Endodermal cell (in vitro differentiated cells): ENCODE measurements at regions not wholly inside any gene's neighbourhood (a gene's known extent, or its start where the extent isn't known, plus 50 kb on each side); places are given as distances from the start of the nearest gene placed in this dataset.

Source experiments
- DNase-seq: peaks from one replicate; pipeline ENCODE4 v3.0.0-alpha.2; 2017
- H3K27ac ChIP-seq: 2 replicates; pipeline ENCODE4 v1.5.1; 2013; ENCODE audit warnings: mild to moderate bottlenecking, low read depth, low read length, moderate library complexity
- H3K27me3 ChIP-seq: 2 replicates; pipeline ENCODE4 v1.6.1; 2013; ENCODE audit warnings: mild to moderate bottlenecking, low read length, moderate library complexity; ENCODE audit not compliant: insufficient read depth, control insufficient read depth, poor library complexity, severe bottlenecking
- H3K36me3 ChIP-seq: 2 replicates; pipeline ENCODE4 v1.7.0; 2013; ENCODE audit warnings: mild to moderate bottlenecking, low read length, moderate library complexity; ENCODE audit not compliant: control insufficient read depth, insufficient read depth
- H3K4me1 ChIP-seq: one replicate; pipeline ENCODE4 v1.7.0; 2013; ENCODE audit warnings: low read length; ENCODE audit not compliant: control insufficient read depth, insufficient read depth
- H3K4me3 ChIP-seq: 2 replicates; pipeline ENCODE4 v1.5.1; 2013; ENCODE audit warnings: mild to moderate bottlenecking, low read length, moderate library complexity
- H3K9ac ChIP-seq: 2 replicates; pipeline ENCODE4 v1.6.1; 2013; ENCODE audit warnings: mild to moderate bottlenecking, low read length, moderate library complexity; ENCODE audit not compliant: poor library complexity, severe bottlenecking; ENCODE audit errors: extremely low read depth
- H3K9me3 ChIP-seq: 2 replicates; pipeline ENCODE4 v1.6.1; 2013; ENCODE audit warnings: mild to moderate bottlenecking, low read length, moderate library complexity; ENCODE audit not compliant: control insufficient read depth
- H3K27ac Mint-ChIP-seq: 2 replicates; pipeline ENCODE4 v1.8.0; 2020; ENCODE audit warnings: mixed read lengths
- H3K27me3 Mint-ChIP-seq: 2 replicates; pipeline ENCODE4 v1.8.0; 2021; ENCODE audit warnings: mild to moderate bottlenecking, mixed read lengths; ENCODE audit not compliant: insufficient read depth
- H3K36me3 Mint-ChIP-seq: 2 replicates; pipeline ENCODE4 v1.8.0; 2020; ENCODE audit warnings: low read depth, mixed read lengths
- H3K4me1 Mint-ChIP-seq: 2 replicates; pipeline ENCODE4 v1.8.0; 2020; ENCODE audit warnings: mixed read lengths
- H3K4me3 Mint-ChIP-seq: 2 replicates; pipeline ENCODE4 v1.8.0; 2020; ENCODE audit warnings: mild to moderate bottlenecking, moderate library complexity, mixed read lengths
- H3K9me3 Mint-ChIP-seq: 2 replicates; pipeline ENCODE4 v1.8.0; 2020; ENCODE audit warnings: mild to moderate bottlenecking, mixed read lengths
- CTCF ChIP-seq: fragments of 200-600 bp; sonication (generic); conservative IDR thresholded peaks from 2 replicates; pipeline ENCODE4 v1.5.0; 2021; ENCODE audit warnings: antibody characterized with exemption, mild to moderate bottlenecking
- WGBS, 2 experiments: methylation state at CpG; one replicate each; pipeline versions ENCODE4 v1.1.5 to v1.1.7; 2013; ENCODE audit warnings: missing lambda C conversion rate in 2 of 2, mixed read lengths in 1 of 2; ENCODE audit not compliant: insufficient coverage in 1 of 2, insufficient read length in 1 of 2; 5-methylcytosine and 5-hydroxymethylcytosine counted together

GRCh38 chr2:238700117-238700457 lies 147.8 kb upstream of the TWIST2 start:
- WGBS, 2 experiments, result 84 to 89% methylated on average over 9 to 11 of the region's 11 CpGs

GRCh38 chr2:238700506-238701340 lies 147.2 kb upstream of the TWIST2 start:
- 84 to 97% methylated on average over 7 to 11 of the region's 11 CpGs for WGBS, 2 experiments
- Histone ChIP-seq H3K27me3 (no peaks in the 10 kb centered on the region), H3K4me1 (no peaks in the 10 kb centered on the region), H3K27ac (no peak overlapping the region), H3K9me3 (no peaks in the 10 kb centered on the region), H3K9ac (no peak overlapping the region), H3K36me3 (no peaks in the 10 kb centered on the region), H3K4me3 (no peak overlapping the region)
- H3K36me3 Mint-ChIP-seq, result no peaks in the 10 kb centered on the region
- no peak for TF ChIP-seq CTCF
- H3K4me3 Mint-ChIP-seq, result no peak overlapping the region
- no peak overlapping the region for H3K27ac Mint-ChIP-seq
- peaks cover 3% of the 10 kb centered on the region for H3K4me1 Mint-ChIP-seq
- H3K9me3 Mint-ChIP-seq, result no peaks in the 10 kb centered on the region
- DNase-seq, result peak; percentile 32
- no peaks in the 10 kb centered on the region for H3K27me3 Mint-ChIP-seq

More at GRCh38 chr2:238700117-238700457, 147.8 kb upstream of the TWIST2 start:
- no peaks in the 10 kb centered on the region for H3K36me3 Mint-ChIP-seq
- H3K4me1 Mint-ChIP-seq, result peaks cover 3% of the 10 kb centered on the region
- H3K9me3 Mint-ChIP-seq, result no peaks in the 10 kb centered on the region
- Histone ChIP-seq H3K27ac (no peak overlapping the region), H3K4me3 (no peak overlapping the region), H3K27me3 (no peaks in the 10 kb centered on the region), H3K9me3 (no peaks in the 10 kb centered on the region), H3K9ac (no peak overlapping the region), H3K4me1 (no peaks in the 10 kb centered on the region), H3K36me3 (no peaks in the 10 kb centered on the region)
- peak; percentile 28 for DNase-seq
- TF ChIP-seq CTCF, result no peak
- H3K27me3 Mint-ChIP-seq, result no peaks in the 10 kb centered on the region
- no peak overlapping the region for H3K27ac Mint-ChIP-seq
- H3K4me3 Mint-ChIP-seq, result no peak overlapping the region

- no peaks in the 10 kb centered on the region for H3K9me3 Mint-ChIP-seq
- Histone ChIP-seq H3K27me3 (no peaks in the 10 kb centered on the region), H3K9me3 (no peaks in the 10 kb centered on the region), H3K27ac (no peak overlapping the region), H3K9ac (no peak overlapping the region), H3K4me1 (no peaks in the 10 kb centered on the region), H3K4me3 (no peak overlapping the region), H3K36me3 (no peaks in the 10 kb centered on the region)
- no peak overlapping the region for H3K27ac Mint-ChIP-seq
- peak; percentile 28 for DNase-seq
- 90 to 97% methylated on average over 17 to 26 of the region's 26 CpGs for WGBS, 2 experiments
- H3K27me3 Mint-ChIP-seq, result no peaks in the 10 kb centered on the region
- H3K36me3 Mint-ChIP-seq, result no peaks in the 10 kb centered on the region
- H3K4me3 Mint-ChIP-seq, result no peak overlapping the region
- no peak for TF ChIP-seq CTCF
- H3K4me1 Mint-ChIP-seq, result peaks cover 3% of the 10 kb centered on the region
These were observed 146.3 kb upstream of the TWIST2 start for GRCh38 chr2:238701341-238702206.
